Kidney (tissue), 13 donors: ENCODE measurements at regions not wholly inside any gene's neighbourhood (a gene's known extent, or its start where the extent isn't known, plus 50 kb on each side); places are given as distances from the start of the nearest gene placed in this dataset.

Source experiments
- DNase-seq, 5 donors: peaks; one replicate each; pipeline ENCODE4 v3.0.0-alpha.2; 2013 to 2020
- FAIRE-seq: peaks from 2 replicates; lab custom pipeline; 2012; peaks lifted over from hg19 to GRCh38; lab: Jason Lieb, UNC
- H3K27ac ChIP-seq, 2 donors: one replicate each; pipeline ENCODE4 v1.7.0; 2013; ENCODE audit warnings: low read depth in 2 of 2, low read length in 2 of 2, inconsistent platforms in 1 of 2
- H3K27me3 ChIP-seq: one replicate; pipeline ENCODE4 v1.7.1; 2013; ENCODE audit warnings: low read length, inconsistent platforms; ENCODE audit not compliant: control insufficient read depth, insufficient read depth
- H3K36me3 ChIP-seq, 3 donors: one replicate each; pipeline versions ENCODE4 v1.7.0 to v1.7.1; 2013; ENCODE audit warnings: low read length in 3 of 3, control low read depth in 1 of 3, inconsistent platforms in 1 of 3; ENCODE audit not compliant: insufficient read depth in 3 of 3, control insufficient read depth in 2 of 3
- H3K4me1 ChIP-seq, 3 donors: one replicate each; pipeline versions ENCODE4 v1.7.0 to v1.7.1; 2013; ENCODE audit warnings: low read length in 3 of 3, inconsistent platforms in 1 of 3, low read depth in 1 of 3; ENCODE audit not compliant: control insufficient read depth in 2 of 3, insufficient read depth in 2 of 3
- H3K4me3 ChIP-seq, 3 donors: one replicate each; pipeline versions ENCODE4 v1.7.0 to v1.8.1; 2013; ENCODE audit warnings: low read length in 3 of 3, control low read depth in 1 of 3, inconsistent platforms in 1 of 3
- H3K9ac ChIP-seq, 3 donors: one replicate each; pipeline versions ENCODE4 v1.7.0 to v1.7.1; 2013; ENCODE audit warnings: low read length in 3 of 3, control low read depth in 1 of 3, inconsistent platforms in 1 of 3
- H3K9me3 ChIP-seq, 3 donors: one replicate each; pipeline versions ENCODE4 v1.7.0 to v1.7.1; 2013; ENCODE audit warnings: low read length in 3 of 3, control low read depth in 1 of 3, inconsistent platforms in 1 of 3; ENCODE audit not compliant: control insufficient read depth in 2 of 3, insufficient read depth in 1 of 3
- intact Hi-C: fragments of 100-400 bp; cut with DNase I; formaldehyde crosslinking; loops from one replicate; pipeline ENCODE4 v1.11.1; 2022
- TF ChIP-seq, protein P1 (sequence below): IDR thresholded peaks from 3 replicates; pipeline ENCODE4 v1.5.1; 2012; ENCODE audit warnings: mild to moderate bottlenecking, moderate library complexity, borderline replicate concordance; ENCODE audit not compliant: insufficient read depth; ENCODE audit errors: extremely low read depth
- donor health status: control.
- donor health status: control.
- donor health status: control.
- donor health status: control.
- donor health status: control.
- donor health status: DM: yes; HTN: yes; CAD: no.
- donor health status: Normal renal cell carcinoma (clear cell type).

- FAIRE-seq: no peak
- H3K27ac ChIP-seq: no peak overlapping the region
- no peaks in the 10 kb centered on the region for H3K36me3 ChIP-seq
- H3K4me1 ChIP-seq: no peaks in the 10 kb centered on the region
- H3K4me3 ChIP-seq: no peak overlapping the region
- H3K27me3 ChIP-seq: no peaks in the 10 kb centered on the region
- no peak for DNase-seq
- intact Hi-C loops: loop anchor here (5.0 kb wide), 1 partner anchor 224 kb away; no protein-coding TSS in a partner anchor
- no peaks in the 10 kb centered on the region for H3K9me3 ChIP-seq
- TF ChIP-seq, protein P1, sequence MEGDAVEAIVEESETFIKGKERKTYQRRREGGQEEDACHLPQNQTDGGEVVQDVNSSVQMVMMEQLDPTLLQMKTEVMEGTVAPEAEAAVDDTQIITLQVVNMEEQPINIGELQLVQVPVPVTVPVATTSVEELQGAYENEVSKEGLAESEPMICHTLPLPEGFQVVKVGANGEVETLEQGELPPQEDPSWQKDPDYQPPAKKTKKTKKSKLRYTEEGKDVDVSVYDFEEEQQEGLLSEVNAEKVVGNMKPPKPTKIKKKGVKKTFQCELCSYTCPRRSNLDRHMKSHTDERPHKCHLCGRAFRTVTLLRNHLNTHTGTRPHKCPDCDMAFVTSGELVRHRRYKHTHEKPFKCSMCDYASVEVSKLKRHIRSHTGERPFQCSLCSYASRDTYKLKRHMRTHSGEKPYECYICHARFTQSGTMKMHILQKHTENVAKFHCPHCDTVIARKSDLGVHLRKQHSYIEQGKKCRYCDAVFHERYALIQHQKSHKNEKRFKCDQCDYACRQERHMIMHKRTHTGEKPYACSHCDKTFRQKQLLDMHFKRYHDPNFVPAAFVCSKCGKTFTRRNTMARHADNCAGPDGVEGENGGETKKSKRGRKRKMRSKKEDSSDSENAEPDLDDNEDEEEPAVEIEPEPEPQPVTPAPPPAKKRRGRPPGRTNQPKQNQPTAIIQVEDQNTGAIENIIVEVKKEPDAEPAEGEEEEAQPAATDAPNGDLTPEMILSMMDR: no peak
- no peak overlapping the region for H3K9ac ChIP-seq
These were observed 54.3 kb upstream of the LRCH1 start for GRCh38 chr13:46498650-46499049.

DNA sequence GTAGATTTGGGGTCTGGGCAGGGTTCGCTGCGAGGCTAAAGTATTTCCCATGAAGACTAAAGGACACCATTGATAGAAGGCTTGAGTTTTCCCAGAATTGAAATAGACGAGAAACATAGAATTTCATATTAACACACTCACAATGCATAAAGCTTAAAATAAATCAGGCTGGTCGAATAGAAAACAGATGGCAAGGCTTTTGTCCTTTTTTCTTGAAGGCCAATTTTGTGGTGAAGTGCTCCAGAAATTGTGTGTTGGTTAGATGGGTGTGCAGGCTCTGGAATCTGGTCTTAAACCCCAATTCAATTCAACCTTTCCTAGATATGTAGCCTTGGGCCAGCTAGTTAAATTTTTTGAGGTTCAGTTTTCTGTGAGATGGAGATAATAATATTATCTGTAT, 56.9 kb upstream of the LRCH1 start:
- Histone ChIP-seq H3K27me3 (no peaks in the 10 kb centered on the region), H3K9ac (no peak overlapping the region), H3K36me3 (no peaks in the 10 kb centered on the region), H3K4me1 (no peaks in the 10 kb centered on the region), H3K9me3 (no peaks in the 10 kb centered on the region), H3K27ac (no peak overlapping the region), H3K4me3 (no peak overlapping the region)
- TF ChIP-seq, protein P1: no peak
- FAIRE-seq (no peak), DNase-seq (no peak)
- intact Hi-C loops: loop anchor here (5.0 kb wide), 1 partner anchor 226 kb away; no protein-coding TSS in a partner anchor

GRCh38 chr13:46495651-46496050, 57.3 kb upstream of the LRCH1 start:
- Histone ChIP-seq H3K4me3 (no peak overlapping the region), H3K36me3 (no peaks in the 10 kb centered on the region), H3K9me3 (no peaks in the 10 kb centered on the region), H3K27me3 (no peaks in the 10 kb centered on the region), H3K4me1 (no peaks in the 10 kb centered on the region), H3K27ac (no peak overlapping the region), H3K9ac (no peak overlapping the region)
- TF ChIP-seq, protein P1: no peak
- DNase-seq: no peak
- FAIRE-seq: no peak
- intact Hi-C loops: loop anchor here (5.0 kb wide), 1 partner anchor 227 kb away; no protein-coding TSS in a partner anchor

DNA sequence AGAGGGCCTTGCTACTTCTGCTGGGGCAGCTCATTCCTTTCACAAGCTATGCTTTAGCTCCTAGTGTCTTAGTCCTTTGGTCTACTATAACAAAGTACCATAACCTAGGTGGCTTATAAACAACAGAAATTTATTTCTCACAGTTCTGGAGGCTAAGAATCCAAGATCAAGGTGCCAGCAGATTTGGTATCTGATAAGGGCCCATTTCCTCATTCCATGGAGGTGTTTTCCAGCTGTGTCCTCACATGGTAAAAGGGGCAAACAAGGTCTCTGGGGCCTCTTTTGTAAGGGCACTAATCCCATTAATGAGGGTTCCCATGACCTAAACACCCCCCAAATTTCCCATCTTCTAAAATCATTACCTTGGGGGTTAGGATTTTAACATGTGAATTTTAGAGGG, 57.9 kb upstream of the LRCH1 start:
- H3K9ac ChIP-seq: no peak overlapping the region
- DNase-seq (no peak), FAIRE-seq (no peak)
- no peak overlapping the region for H3K4me3 ChIP-seq
- TF ChIP-seq, protein P1: no peak
- intact Hi-C loops: loop anchor here (5.0 kb wide), 1 partner anchor 227 kb away; no protein-coding TSS in a partner anchor
- H3K36me3 ChIP-seq: no peaks in the 10 kb centered on the region
- H3K27me3 ChIP-seq: no peaks in the 10 kb centered on the region
- no peaks in the 10 kb centered on the region for H3K4me1 ChIP-seq
- H3K27ac ChIP-seq: peak overlapping the region in 1 of 2 donors; percentile 24
- no peaks in the 10 kb centered on the region for H3K9me3 ChIP-seq
